Osteocyte (in vitro differentiated cells): ENCODE measurements at regions not wholly inside any gene's neighbourhood (a gene's known extent, or its start where the extent isn't known, plus 50 kb on each side); places are given as distances from the start of the nearest gene placed in this dataset.
"Not testable (repeated sequence)": the region's sequence is repeated elsewhere in the genome, so short reads cannot be mapped to it uniquely, and the experiment has no call there.

Experiments
- DNase-seq: peaks from one replicate; pipeline ENCODE4 v3.0.0; 2021; ENCODE audit warnings: mixed read lengths; ENCODE audit not compliant: unreplicated experiment; ENCODE audit errors: extremely low spot score
- H3K27ac Mint-ChIP-seq: one replicate; pipeline ENCODE4 v1.8.0; 2021; ENCODE audit warnings: mild to moderate bottlenecking, mixed read lengths; ENCODE audit not compliant: unreplicated experiment
- H3K27me3 Mint-ChIP-seq: one replicate; pipeline ENCODE4 v1.8.0; 2021; ENCODE audit warnings: mixed read lengths; ENCODE audit not compliant: unreplicated experiment
- H3K36me3 Mint-ChIP-seq: one replicate; pipeline ENCODE4 v1.8.0; 2021; ENCODE audit warnings: mixed read lengths; ENCODE audit not compliant: unreplicated experiment
- H3K4me1 Mint-ChIP-seq: one replicate; pipeline ENCODE4 v1.8.0; 2021; ENCODE audit warnings: mixed read lengths; ENCODE audit not compliant: unreplicated experiment
- H3K4me3 Mint-ChIP-seq: one replicate; pipeline ENCODE4 v1.8.0; 2021; ENCODE audit warnings: mild to moderate bottlenecking, moderate library complexity, mixed read lengths; ENCODE audit not compliant: unreplicated experiment
- H3K9me3 Mint-ChIP-seq: one replicate; pipeline ENCODE4 v1.8.0; 2021; ENCODE audit warnings: mixed read lengths; ENCODE audit not compliant: unreplicated experiment
- CTCF ChIP-seq: fragments of 200-600 bp; sonication (generic); IDR thresholded peaks from 2 replicates; pipeline ENCODE4 v1.5.0; 2021; ENCODE audit warnings: antibody characterized with exemption, mild to moderate bottlenecking, moderate library complexity

DNA sequence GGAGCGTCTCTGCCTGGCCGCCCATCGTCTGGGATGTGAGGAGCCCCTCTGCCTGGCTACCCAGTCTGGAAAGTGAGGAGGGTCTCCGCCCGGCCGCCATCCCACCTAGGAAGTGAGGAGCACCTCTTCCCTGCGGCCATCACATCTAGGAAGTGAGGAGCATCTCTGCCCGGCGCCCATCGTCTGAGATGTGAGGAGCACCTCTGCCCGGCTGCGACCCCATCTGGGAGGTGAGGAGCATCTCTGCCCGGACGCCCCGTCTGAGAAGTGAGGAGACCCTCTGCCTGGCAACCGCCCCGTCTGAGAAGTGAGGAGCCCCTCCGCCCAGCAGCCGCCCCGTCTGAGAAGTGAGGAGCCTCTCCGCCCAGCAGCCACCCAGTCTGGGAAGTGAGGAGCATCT, 84.5 kb downstream of the IDS start:
- H3K4me1 Mint-ChIP-seq, H3K36me3 Mint-ChIP-seq, DNase-seq, H3K4me3 Mint-ChIP-seq, H3K27ac Mint-ChIP-seq, H3K27me3 Mint-ChIP-seq: not testable (repeated sequence)
- peaks cover 25% of the 10 kb centered on the region for H3K9me3 Mint-ChIP-seq

DNA sequence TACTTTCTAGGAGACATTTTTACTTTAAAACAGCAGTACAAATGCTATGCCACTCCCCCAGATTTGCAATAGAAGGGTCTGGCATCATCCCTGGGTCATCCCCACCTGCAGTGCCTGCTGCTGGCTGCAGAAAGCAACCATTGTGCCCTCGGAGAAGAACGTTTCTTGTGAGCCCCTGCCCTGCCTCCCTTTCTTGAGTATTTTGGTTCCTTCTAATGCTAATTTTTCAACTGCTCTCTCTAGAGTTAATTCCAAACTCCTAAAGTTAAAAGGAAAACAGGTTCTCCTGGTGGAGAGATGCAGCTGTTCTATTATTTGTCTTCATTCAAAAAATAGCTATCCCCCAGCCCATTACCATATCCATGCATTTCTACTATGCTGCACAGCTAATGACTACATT, 107.1 kb downstream of the IDS start:
- H3K4me1 Mint-ChIP-seq, result no peaks in the 10 kb centered on the region
- no peak for DNase-seq
- H3K9me3 Mint-ChIP-seq, result peaks cover 27% of the 10 kb centered on the region
- no peak for TF ChIP-seq CTCF
- H3K27me3 Mint-ChIP-seq, result no peaks in the 10 kb centered on the region
- no peaks in the 10 kb centered on the region for H3K36me3 Mint-ChIP-seq
- no peak overlapping the region for H3K27ac Mint-ChIP-seq
- H3K4me3 Mint-ChIP-seq, result no peak overlapping the region

GRCh38 chrX:149392921-149393320, 112.2 kb downstream of the IDS start:
- H3K27ac Mint-ChIP-seq, result no peak overlapping the region
- H3K9me3 Mint-ChIP-seq, result peaks cover 35% of the 10 kb centered on the region

DNA sequence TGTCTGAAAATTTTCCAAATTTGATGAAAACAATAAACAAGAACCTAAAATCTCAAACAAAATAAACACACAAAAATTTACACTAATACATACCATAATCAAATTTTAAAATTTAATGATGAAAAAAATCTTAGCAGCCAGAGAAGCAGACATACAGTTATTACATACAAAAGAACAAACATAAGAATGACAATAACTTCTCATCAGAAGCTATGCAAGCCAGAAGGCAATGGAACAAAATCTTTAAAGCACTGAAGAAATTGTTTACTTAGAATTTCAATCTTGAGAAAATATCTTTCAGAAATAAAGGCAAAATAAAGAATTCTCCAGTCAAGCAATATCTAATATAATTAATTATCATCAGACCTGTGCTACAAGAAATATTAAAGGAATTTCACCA, 121.3 kb downstream of the IDS start:
- Mint-ChIP-seq H3K36me3 (no peaks in the 10 kb centered on the region), H3K9me3 (peaks cover 26% of the 10 kb centered on the region), H3K27me3 (no peaks in the 10 kb centered on the region), H3K4me1 (no peaks in the 10 kb centered on the region), H3K27ac (no peak overlapping the region), H3K4me3 (no peak overlapping the region)
- TF ChIP-seq CTCF, result no peak
- DNase-seq, result no peak

More at GRCh38 chrX:149392921-149393320, 112.2 kb downstream of the IDS start:
- no peaks in the 10 kb centered on the region for H3K4me1 Mint-ChIP-seq
- no peaks in the 10 kb centered on the region for H3K36me3 Mint-ChIP-seq
- H3K27me3 Mint-ChIP-seq, result no peaks in the 10 kb centered on the region
- TF ChIP-seq CTCF, result no peak
- no peak overlapping the region for H3K4me3 Mint-ChIP-seq
- DNase-seq, result no peak

- no peak for DNase-seq
- H3K9me3 Mint-ChIP-seq, result peaks cover 15% of the 10 kb centered on the region
Observed at GRCh38 chrX:149374751-149375150, 130.4 kb downstream of the IDS start.

More at GRCh38 chrX:149374751-149375150, 130.4 kb downstream of the IDS start:
- H3K4me1 Mint-ChIP-seq, result no peaks in the 10 kb centered on the region
- TF ChIP-seq CTCF, result no peak
- H3K36me3 Mint-ChIP-seq, result no peaks in the 10 kb centered on the region
- no peaks in the 10 kb centered on the region for H3K27me3 Mint-ChIP-seq
- no peak overlapping the region for H3K4me3 Mint-ChIP-seq
- H3K27ac Mint-ChIP-seq, result no peak overlapping the region
